Calu3 (cell line): ENCODE measurements at regions not wholly inside any gene's neighbourhood (a gene's known extent, or its start where the extent isn't known, plus 50 kb on each side); places are given as distances from the start of the nearest gene placed in this dataset.

Experiments
- BruUV-seq: library from RNA; stranded (reverse); fragments of 400-500 nt; replicated peaks from 2 replicates; lab custom pipeline; 2021; lab: Mats Ljungman, UMichigan
- CTCF ChIA-PET: fragments of 300-600 bp; sonication (Branson Sonifier 250); formaldehyde crosslinking; loops from one replicate; lab custom pipeline; 2022; ENCODE audit warnings: antibody characterized with exemption; lab: Charles Lee
- DNase-seq: peaks from one replicate; pipeline ENCODE4 v3.0.0; 2022
- H3K27ac Mint-ChIP-seq: one replicate; pipeline ENCODE4 v1.8.0; 2022; ENCODE audit warnings: mixed read lengths; ENCODE audit not compliant: unreplicated experiment
- H3K27me3 Mint-ChIP-seq: one replicate; pipeline ENCODE4 v1.8.0; 2022; ENCODE audit warnings: mixed read lengths; ENCODE audit not compliant: unreplicated experiment
- H3K36me3 Mint-ChIP-seq: one replicate; pipeline ENCODE4 v1.8.0; 2022; ENCODE audit warnings: mild to moderate bottlenecking, moderate library complexity, mixed read lengths; ENCODE audit not compliant: insufficient read depth, unreplicated experiment
- H3K4me1 Mint-ChIP-seq: one replicate; pipeline ENCODE4 v1.8.0; 2022; ENCODE audit warnings: mild to moderate bottlenecking, low read depth, mixed read lengths; ENCODE audit not compliant: unreplicated experiment
- H3K4me3 Mint-ChIP-seq: one replicate; pipeline ENCODE4 v1.8.0; 2022; ENCODE audit warnings: mild to moderate bottlenecking, low read depth, moderate library complexity, mixed read lengths; ENCODE audit not compliant: unreplicated experiment
- H3K9me3 Mint-ChIP-seq: one replicate; pipeline ENCODE4 v1.8.0; 2022; ENCODE audit warnings: low read depth, mixed read lengths; ENCODE audit not compliant: unreplicated experiment
- CTCF ChIP-seq: fragments of 200-600 bp; IDR thresholded peaks from one replicate; pipeline ENCODE4 v1.8.0; 2022; ENCODE audit warnings: antibody characterized with exemption; ENCODE audit not compliant: unreplicated experiment
- intact Hi-C: fragments of 100-400 bp; cut with micrococcal nuclease; formaldehyde crosslinking; loops from one replicate; pipeline ENCODE4 v1.10.0; 2022; ENCODE audit not compliant: unreplicated experiment

- H3K4me1 Mint-ChIP-seq = no peaks in the 10 kb centered on the region
- BruUV-seq = no TSS peak
- TF ChIP-seq CTCF = no peak
- no peak overlapping the region for H3K27ac Mint-ChIP-seq
- intact Hi-C loops = no loop called here
- no peak for DNase-seq
- peaks cover 54% of the 10 kb centered on the region for H3K27me3 Mint-ChIP-seq
- CTCF ChIA-PET = no interaction called here
- peaks cover 3% of the 10 kb centered on the region for H3K9me3 Mint-ChIP-seq
- H3K36me3 Mint-ChIP-seq = no peaks in the 10 kb centered on the region
- H3K4me3 Mint-ChIP-seq = no peak overlapping the region
These were observed 214.7 kb upstream of the PDE10A start for GRCh38 chr6:165877773-165878172.

- Mint-ChIP-seq H3K27me3 (peaks cover 60% of the 10 kb centered on the region), H3K9me3 (peaks cover 3% of the 10 kb centered on the region), H3K4me1 (no peaks in the 10 kb centered on the region), H3K36me3 (no peaks in the 10 kb centered on the region), H3K27ac (no peak overlapping the region), H3K4me3 (no peak overlapping the region)
- CTCF ChIA-PET = no interaction called here
- intact Hi-C loops = no loop called here
- no TSS peak for BruUV-seq
- no peak for DNase-seq
- no peak for TF ChIP-seq CTCF
These were observed 214.2 kb upstream of the PDE10A start for GRCh38 chr6:165877192-165877591.

- CTCF ChIA-PET = no interaction called here
These were observed 213.5 kb upstream of the PDE10A start for GRCh38 chr6:165876588-165876987.

GRCh38 chr6:165875946-165876345 lies 212.9 kb upstream of the PDE10A start:
- BruUV-seq = no TSS peak
- TF ChIP-seq CTCF = no peak
- intact Hi-C loops = no loop called here
- Mint-ChIP-seq H3K27me3 (peaks cover 72% of the 10 kb centered on the region), H3K4me1 (no peaks in the 10 kb centered on the region), H3K9me3 (peaks cover 3% of the 10 kb centered on the region), H3K36me3 (no peaks in the 10 kb centered on the region), H3K27ac (no peak overlapping the region), H3K4me3 (no peak overlapping the region)
- CTCF ChIA-PET = no interaction called here
- no peak for DNase-seq

More at GRCh38 chr6:165876588-165876987, 213.5 kb upstream of the PDE10A start:
- DNase-seq = no peak
- H3K27ac Mint-ChIP-seq = no peak overlapping the region
- H3K27me3 Mint-ChIP-seq = peaks cover 66% of the 10 kb centered on the region
- H3K4me1 Mint-ChIP-seq = no peaks in the 10 kb centered on the region
- H3K4me3 Mint-ChIP-seq = no peak overlapping the region
- intact Hi-C loops = no loop called here
- no peak for TF ChIP-seq CTCF
- peaks cover 3% of the 10 kb centered on the region for H3K9me3 Mint-ChIP-seq
- H3K36me3 Mint-ChIP-seq = no peaks in the 10 kb centered on the region
- no TSS peak for BruUV-seq

GRCh38 chr6:165873976-165874375 lies 210.9 kb upstream of the PDE10A start:
- Mint-ChIP-seq H3K4me1 (no peaks in the 10 kb centered on the region), H3K9me3 (peaks cover 3% of the 10 kb centered on the region), H3K27ac (no peak overlapping the region), H3K4me3 (no peak overlapping the region), H3K36me3 (no peaks in the 10 kb centered on the region), H3K27me3 (peaks cover 89% of the 10 kb centered on the region)
- no peak for TF ChIP-seq CTCF
- intact Hi-C loops = no loop called here
- no TSS peak for BruUV-seq
- DNase-seq = no peak
- CTCF ChIA-PET = no interaction called here
